ENCODE measurements at regions not wholly inside any gene's neighbourhood (a gene's known extent, or its start where the extent isn't known, plus 50 kb on each side); places are given as distances from the start of the nearest gene placed in this dataset.
"Not testable (repeated sequence)": the region's sequence is repeated elsewhere in the genome, so short reads cannot be mapped to it uniquely, and the experiment has no call there.

DNA sequence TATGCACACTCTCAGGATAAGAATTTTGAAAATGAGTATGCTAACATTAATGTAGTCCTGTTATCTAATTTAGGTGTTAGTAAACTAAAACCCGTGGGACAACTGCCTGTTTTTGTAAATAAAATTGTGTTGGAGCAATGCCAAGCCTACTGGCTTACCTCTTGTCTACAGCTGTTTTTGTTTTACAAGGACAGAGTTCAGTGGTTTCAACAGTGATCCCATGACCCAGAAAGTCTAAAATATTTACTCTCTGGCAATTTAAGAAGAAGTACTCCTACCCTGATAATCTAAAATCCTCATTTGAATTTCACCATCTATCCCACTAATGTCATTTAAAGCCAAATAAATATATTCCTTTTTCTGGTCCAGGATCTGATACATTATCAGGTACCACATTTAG lies 132.9 kb downstream of the SPIN4 start:
- not testable (repeated sequence) for TF ChIP-seq POLR2A (IDR thresholded peaks at IDR 0.05; ENCODE audit: low read length); CHD2 (IDR thresholded peaks at IDR 0.05; ENCODE audit: low read length, partially characterized antibody); KDM5A (IDR thresholded peaks at IDR 0.05); RCOR1 (IDR thresholded peaks at IDR 0.05; ENCODE audit: low read depth, low read length)
- TF ChIP-seq, protein P1, sequence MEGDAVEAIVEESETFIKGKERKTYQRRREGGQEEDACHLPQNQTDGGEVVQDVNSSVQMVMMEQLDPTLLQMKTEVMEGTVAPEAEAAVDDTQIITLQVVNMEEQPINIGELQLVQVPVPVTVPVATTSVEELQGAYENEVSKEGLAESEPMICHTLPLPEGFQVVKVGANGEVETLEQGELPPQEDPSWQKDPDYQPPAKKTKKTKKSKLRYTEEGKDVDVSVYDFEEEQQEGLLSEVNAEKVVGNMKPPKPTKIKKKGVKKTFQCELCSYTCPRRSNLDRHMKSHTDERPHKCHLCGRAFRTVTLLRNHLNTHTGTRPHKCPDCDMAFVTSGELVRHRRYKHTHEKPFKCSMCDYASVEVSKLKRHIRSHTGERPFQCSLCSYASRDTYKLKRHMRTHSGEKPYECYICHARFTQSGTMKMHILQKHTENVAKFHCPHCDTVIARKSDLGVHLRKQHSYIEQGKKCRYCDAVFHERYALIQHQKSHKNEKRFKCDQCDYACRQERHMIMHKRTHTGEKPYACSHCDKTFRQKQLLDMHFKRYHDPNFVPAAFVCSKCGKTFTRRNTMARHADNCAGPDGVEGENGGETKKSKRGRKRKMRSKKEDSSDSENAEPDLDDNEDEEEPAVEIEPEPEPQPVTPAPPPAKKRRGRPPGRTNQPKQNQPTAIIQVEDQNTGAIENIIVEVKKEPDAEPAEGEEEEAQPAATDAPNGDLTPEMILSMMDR (IDR thresholded peaks at IDR 0.05), result not testable (repeated sequence)
- TF ChIP-seq, protein P2, sequence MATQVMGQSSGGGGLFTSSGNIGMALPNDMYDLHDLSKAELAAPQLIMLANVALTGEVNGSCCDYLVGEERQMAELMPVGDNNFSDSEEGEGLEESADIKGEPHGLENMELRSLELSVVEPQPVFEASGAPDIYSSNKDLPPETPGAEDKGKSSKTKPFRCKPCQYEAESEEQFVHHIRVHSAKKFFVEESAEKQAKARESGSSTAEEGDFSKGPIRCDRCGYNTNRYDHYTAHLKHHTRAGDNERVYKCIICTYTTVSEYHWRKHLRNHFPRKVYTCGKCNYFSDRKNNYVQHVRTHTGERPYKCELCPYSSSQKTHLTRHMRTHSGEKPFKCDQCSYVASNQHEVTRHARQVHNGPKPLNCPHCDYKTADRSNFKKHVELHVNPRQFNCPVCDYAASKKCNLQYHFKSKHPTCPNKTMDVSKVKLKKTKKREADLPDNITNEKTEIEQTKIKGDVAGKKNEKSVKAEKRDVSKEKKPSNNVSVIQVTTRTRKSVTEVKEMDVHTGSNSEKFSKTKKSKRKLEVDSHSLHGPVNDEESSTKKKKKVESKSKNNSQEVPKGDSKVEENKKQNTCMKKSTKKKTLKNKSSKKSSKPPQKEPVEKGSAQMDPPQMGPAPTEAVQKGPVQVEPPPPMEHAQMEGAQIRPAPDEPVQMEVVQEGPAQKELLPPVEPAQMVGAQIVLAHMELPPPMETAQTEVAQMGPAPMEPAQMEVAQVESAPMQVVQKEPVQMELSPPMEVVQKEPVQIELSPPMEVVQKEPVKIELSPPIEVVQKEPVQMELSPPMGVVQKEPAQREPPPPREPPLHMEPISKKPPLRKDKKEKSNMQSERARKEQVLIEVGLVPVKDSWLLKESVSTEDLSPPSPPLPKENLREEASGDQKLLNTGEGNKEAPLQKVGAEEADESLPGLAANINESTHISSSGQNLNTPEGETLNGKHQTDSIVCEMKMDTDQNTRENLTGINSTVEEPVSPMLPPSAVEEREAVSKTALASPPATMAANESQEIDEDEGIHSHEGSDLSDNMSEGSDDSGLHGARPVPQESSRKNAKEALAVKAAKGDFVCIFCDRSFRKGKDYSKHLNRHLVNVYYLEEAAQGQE (IDR thresholded peaks at IDR 0.05), result not testable (repeated sequence)

Data from A549 (cell line).